ENCODE measurements at regions not wholly inside any gene's neighbourhood (a gene's known extent, or its start where the extent isn't known, plus 50 kb on each side); places are given as distances from the start of the nearest gene placed in this dataset.

DNA sequence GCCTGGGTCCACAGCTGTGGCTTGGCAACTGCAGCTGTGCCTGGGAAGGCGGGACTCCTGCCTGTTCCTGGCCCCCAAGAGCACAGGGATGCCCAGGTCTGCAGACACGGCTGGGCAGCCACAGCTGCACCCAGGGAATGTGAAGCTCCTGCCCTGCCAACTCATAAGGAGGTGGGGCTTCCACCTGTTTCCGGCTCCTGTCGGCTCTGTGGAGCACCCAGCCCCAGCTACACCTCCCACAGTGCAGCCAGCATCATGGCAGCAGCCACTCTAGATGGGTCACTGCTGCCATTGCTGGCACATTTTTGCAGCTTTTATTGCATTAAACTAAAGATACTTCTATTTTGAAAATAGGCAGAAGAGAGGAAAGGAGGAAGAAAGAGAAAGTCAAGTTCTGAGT is 207.9 kb downstream of the SAMD5 start:
- DNase-seq = no peak

DNA sequence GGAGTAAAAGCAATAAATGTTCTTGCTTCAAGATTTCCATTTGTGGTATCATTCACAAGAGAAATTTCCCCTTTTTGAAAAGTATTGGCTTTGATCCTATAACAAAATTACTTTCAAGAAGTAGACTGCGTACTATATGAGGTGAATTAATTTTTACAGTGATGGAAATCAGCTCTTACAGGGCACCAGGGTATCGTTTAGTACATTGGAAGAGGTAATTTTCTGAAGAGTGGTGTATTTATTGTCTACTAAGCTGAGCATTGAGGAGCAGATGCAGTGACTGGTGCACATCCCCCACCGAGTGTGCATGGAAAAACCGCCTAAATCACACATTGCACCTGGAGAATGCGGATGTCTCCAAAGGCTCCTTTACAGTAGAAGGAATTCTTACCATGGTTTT is 209.5 kb downstream of the SAMD5 start:
- DNase-seq = no peak

DNA sequence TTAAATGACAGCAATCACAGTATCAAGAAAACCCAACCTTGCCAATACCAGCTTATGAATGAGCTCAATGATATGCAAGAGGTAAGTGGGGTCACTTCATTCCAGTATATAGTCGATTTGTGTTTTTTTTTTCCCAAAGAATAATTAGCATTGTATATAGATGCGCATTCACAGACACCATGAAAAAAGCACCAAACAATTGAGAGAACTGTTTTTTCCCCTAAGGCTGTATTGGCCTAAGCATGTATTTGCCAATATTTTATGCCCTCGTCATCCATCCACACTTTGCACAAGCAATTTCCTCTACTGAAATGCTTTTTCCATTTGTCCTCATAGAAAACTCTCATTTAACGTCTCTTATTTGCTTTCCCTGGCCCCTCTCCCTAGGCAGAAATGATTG is 213.7 kb downstream of the SAMD5 start:
- no peak for DNase-seq

DNA sequence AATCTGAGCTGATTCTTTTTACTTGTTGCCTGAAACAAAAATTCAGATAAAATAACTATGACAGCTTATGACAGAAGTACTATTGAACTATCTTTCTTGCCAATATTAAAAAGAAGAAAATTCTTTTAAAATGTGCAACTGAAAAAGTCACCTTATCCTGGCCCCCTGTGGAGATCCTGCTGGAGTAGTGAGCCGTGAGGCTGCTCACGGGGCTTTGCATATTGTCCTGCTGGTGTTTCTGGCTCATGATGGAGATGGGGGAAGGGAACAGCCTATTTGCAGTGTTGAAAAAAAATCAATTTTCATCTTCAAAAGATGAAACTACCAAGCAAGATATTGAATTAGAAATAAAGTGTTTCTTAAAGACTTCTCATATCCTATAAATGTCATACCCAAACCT is 216.0 kb downstream of the SAMD5 start:
- no peak for DNase-seq

DNA sequence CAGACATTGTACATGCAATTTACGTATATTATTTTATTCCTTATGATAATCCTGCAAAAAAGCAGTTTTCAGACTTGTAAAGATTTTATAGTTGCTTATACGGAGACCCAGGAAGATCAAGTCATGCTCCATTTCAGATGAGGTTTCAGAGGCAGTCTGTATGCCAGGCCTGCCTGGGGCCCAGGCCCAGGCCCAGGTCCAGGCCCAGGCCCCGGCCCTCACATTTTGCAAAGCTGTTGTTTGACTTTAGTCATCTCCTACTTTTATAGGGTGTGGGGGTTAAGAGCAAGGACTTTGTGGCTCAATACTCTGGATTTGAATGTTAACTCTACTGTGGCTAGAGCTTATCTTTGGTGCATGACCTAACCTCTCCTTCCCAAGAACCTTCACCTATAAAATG is 217.9 kb downstream of the SAMD5 start:
- no peak for DNase-seq

DNA sequence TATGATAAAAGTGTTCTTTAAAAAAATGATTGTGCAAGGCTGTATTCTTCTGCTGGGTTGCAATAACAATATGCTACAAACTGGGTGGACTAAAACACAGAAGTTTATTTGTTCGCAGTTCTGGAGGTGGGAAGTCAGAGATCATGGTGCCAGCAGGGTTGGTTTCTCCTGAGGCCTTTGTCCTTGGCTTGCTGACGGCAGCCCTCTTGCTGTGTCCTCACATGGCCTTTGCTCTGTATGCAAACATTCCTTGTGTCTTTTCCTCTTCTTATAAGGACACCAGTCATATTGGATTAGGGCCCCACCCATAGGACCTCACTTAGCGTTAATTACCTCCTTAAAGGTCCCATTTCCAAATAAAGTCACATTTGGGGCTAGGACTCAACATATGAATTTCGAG is 220.4 kb downstream of the SAMD5 start:
- DNase-seq = no peak

DNA sequence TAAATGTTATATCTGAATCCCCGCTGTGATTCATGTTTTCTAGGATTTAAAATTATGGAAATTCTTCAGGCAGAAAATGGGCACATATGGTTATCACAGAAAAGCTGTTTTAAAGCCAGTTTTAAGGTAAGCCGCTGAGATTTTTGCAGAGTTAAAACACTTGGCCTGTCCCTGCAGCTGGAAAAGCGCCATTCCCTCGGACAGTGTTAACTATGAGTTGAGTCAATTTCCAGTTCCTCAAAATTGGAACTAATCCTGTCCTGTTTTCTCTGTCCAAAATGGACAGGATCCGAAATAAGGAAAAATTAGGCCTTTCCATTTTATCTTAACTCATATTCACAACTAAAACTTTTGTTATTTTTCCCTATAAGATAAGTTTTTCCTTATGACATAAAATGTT is 225.2 kb downstream of the SAMD5 start:
- DNase-seq = no peak

DNA sequence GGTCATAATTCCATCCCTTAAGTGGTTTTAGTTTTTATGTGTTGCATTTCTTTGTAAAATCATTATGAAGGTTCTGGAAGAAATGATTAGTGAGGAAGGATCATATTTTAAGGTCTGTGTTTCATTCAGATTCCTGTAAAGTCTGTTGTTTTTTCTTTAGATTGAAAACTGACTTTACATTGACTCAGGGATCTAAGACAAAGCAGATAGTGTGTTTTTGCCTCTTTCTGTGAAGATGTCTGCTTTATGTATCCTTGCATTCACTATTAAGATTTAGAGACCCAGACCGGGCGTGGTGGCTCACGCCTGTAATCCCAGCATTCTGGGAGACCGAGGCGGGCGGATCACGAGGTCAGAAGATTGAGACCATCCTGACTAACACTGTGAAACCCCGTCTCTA is 225.7 kb downstream of the SAMD5 start:
- no peak for DNase-seq

DNA sequence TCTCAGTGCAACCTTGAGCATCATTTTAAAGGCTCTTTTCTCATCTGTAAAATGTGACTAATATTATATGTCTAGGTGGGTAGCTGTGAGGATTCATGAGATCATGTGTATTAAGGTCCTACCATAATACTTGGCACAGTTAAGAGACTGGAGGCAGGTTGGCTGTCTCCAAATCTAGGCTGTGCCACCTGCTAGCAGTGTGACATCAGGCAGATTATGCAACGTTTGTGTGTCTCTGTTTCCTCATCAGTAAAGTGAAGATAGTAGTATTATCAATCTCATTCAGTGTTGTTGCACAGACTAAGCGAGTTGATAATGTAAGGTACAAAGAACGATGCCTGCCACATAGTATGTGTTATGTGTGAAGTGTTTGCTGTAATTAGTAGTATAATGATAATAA is 227.4 kb downstream of the SAMD5 start:
- DNase-seq = no peak

DNA sequence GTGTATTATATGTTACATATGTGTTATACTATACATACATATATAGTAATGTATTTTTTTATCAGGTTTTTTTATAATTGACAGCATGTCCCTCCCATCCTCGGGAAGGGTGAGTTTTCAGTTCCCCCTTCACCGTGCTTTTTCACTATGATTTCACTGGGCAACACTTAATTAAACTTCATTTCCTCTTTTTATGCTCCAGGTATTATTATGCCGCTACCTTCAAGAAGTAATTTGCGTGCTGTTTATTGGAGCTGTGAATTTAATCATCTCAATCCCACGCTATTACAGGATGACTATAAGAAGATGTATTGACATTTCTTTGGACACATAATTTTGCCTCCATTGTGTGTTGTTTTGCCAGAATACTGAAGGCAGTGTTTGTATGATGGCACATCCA is 228.6 kb downstream of the SAMD5 start:
- no peak for DNase-seq

DNA sequence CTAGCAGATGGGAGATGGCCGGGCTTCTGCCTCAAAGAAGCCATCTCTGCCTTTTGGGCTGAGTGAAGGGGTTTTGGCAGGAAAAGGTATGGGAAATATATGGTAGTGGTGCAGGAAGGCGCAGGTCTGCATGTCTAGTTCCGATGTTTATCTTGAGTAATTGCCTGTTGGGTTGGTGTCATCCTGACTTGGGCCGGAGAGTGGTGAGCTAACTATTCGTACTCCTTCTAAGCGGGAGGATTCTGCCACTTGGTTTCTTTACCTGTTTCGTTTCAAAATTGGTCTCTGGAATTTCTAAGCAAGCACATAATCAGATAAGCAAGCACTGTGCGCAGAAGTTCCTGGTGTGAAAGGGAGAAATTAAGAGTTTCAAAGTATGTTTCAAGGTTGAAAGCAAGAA is 229.6 kb downstream of the SAMD5 start:
- no peak for DNase-seq

DNA sequence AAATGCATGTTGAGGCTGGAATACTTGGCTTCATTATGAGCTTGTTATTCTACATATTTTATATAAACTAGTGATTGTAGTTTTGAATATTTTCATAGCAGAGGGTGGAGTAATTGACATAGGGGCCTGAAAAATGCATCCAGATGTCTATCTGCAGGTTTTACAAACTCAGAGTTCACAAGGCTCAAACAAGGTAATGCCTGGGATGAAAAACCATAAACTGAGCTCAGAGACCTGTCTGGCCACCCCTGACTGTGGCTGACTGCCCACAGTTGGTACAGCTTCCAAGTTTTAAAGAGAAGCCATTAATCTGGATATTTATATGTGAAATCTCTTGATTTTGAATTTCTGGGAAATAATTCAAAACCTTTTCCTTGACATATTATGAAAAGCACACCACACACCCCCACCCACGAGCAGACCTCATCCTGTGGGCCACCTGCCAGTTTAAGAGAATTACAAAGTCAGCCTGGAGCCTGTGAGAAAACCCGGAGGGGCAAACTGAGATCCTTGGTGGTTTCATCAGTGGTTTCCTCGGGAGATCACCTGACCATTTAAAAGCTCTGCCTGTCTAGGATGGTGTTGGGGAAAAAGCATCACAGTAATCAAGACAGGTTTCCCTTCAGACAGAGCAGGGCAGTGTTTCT is 230.1 kb downstream of the SAMD5 start:
- peak; percentile 26 for DNase-seq

DNA sequence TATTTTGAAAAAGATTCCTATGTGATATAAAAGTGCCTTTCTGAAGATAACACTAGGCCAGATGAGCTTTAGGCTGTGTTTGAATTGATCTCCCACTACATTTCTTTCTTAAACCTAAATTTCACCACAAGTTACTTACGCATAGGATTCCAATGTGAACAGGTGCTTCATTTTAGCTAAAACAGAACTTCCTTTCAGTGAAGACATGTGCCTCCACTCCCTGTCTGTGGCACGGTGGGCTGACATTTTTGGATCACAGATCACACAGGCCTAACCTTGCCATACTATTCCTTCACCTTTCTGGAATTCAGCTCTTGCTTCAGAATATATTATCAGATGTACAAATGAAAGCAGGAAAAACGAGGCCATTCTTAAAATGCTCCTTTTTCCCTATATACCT is 231.8 kb downstream of the SAMD5 start:
- no peak for DNase-seq

DNA sequence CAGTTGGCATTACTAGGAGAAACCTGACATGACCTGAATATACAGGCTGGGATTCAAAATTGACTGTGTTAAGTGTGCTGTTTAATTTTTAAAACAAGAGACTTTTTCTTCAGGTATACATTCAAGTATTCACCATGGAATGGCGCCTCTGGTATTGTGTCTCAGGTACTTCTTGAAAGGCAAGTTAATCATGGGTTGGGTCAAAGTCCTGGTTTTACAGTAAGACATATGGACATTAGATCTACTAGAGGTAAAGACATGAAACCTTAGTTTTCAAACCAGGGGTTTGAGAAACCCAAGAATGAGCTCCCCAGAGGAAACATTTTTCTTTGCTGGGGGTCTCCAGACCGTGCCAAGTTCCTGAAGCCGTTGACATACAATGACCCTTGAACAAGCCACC is 232.4 kb downstream of the SAMD5 start:
- DNase-seq = no peak

DNA sequence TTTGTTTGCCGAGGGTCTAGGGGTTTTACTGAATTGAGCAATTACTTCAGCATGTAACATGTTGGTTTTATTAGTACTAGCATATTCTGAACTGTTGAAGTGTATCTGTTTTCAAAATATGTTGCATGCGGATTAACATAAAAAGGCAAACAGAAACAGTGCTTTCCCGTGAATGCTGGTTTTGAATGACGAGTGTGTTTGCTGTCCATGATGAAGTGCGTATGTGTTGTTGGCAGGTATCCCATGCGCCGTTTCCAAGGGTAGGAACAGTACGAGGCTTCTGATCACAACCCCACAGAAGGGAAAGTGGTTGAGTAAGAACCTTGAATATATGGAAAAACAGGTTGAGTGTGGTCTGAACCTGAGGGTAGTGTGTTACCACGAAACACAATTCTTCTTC is 232.9 kb downstream of the SAMD5 start:
- DNase-seq = peak; percentile 40

DNA sequence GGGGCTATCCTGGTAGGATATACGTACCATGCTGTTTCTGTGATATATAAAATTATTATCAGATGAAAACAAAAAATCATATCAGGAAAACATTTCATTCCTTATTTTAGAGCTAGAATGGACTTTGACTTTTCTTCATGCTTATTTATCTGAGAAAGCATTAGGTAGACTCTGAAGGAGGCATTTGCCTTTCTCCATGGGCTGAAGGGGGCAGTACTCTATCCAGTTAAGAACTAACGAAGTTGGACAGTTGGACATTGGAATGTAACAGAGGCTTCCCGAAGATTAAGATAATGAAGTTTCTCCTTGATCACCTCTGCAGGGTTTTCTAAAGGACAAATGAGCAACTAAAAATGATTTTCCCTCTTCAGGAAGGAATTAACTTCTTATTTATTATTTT is 233.9 kb downstream of the SAMD5 start:
- no peak for DNase-seq

DNA sequence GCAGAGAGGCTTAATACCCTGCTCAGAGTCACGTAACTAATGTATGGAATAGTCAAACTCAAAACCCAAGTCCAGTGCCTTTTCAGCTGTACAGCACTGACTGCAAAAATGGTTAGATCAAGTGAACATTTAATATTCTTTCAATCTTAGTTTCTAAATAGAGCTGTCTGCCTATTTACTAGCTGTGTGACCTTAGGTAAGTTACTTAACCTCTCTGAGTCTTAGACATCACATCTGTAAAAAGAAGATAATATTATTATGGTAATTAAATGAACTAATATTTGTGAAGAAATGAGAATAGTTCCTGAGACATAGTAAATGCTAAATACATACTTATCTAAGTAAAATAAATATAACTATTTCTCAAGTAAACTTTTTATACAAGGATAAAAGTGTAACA is 235.5 kb downstream of the SAMD5 start:
- no peak for DNase-seq

DNA sequence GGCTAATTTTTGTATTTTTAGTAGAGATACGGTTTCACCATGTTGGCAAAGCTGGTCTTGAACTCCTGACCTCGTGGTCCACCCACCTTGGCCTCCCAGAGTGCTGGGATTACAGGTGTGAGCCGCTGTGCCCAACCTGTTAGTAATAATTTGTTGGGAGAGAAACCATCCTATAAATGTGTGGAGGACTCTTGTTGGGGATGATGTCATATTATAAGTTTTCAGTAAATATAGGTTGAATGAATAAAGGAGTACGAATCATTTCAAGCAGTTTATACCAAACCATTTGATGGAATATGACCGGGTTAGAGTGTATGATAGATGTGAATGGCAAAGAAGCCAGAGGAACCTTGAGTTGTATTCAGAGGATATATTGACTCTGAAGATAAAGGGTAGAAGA is 240.8 kb downstream of the SAMD5 start:
- no peak for DNase-seq

DNA sequence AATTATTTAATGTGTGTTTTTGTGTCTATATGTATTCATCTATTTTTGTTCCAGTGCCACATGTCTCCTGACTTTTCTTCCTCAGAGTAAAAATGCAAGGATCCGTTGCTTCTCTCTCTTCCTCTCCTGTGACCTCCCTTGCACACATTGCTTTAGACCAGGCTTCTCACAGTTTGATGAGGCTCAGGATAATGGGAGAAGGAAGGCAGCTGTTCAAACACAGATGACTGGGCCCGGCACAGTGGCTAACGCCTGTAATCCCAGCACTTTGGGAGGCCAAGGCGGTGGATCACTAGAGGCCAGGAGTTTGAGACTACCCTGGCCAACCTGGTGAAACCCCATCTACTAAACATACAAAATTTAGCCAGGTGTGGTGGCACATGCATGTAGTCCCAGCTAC is 241.9 kb downstream of the SAMD5 start:
- no peak for DNase-seq

DNA sequence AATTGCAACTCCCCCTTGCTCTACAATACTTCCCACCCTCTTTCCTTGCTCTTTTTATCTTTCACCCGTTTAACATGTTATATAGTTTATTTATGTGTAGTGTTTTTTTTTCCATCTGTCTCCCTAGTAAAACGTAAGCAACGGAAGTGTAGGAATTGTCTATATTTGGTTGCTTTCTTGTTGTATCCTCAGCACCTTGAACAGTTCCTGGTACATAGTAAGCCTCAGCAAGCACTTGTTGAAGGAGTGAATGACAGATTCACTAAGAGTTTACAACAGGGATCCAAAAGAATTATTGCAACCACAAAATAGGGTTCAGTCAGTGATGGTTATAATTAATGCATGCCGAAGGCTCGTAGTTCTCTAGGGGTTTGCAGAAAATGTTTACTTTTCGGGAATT is 242.7 kb downstream of the SAMD5 start:
- DNase-seq = no peak

DNA sequence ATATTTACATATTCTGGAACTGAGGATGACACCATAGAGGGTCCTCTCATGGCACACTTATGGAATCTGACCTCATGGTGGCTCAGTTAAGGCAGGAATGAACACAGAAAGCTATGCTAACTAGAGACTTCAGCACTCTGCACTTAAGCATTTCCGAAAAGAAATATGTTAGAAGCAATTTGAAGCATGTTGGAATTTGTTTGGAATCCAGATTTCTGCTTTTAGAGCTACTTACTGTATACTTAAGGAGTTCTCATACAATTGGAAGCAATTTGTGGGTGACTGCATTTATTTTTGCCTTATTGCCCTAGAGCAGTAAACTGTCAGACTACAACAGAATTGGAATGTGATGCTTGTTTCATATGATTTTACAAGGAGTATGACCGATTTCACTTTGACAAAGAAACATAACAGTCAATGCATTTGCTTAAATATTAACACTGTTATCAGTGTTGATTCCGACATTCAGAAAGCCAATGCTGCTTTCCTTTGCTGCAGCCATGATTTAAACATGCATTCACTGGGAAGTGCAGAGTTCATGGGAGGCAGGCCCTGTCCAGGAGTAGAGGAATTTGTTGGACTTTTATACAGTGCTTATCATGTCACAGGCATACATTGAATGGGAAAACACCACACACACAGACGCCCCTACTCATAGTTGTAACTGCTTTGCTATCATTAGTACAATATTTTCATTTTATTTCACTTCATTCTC is 244.4 kb downstream of the SAMD5 start:
- DNase-seq = peak; percentile 34

DNA sequence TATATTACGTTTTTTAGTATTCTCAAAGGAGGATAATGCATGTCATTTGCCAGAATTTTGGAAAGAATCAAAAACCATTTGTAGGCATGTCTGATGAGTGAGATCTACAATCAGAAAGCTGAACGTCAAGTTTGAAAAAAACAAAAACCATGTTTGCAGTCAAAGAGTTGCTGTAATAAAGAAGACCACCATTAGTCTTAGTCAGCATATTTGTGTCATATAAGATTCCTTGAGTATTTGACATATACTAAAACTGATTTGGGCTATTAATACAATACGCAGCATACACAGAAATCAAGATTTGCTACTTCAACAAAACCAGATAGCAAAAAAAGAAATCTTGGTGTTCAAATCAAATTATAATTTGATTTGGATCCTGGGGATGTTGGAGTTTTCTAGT is 247.5 kb downstream of the SAMD5 start:
- no peak for DNase-seq

DNA sequence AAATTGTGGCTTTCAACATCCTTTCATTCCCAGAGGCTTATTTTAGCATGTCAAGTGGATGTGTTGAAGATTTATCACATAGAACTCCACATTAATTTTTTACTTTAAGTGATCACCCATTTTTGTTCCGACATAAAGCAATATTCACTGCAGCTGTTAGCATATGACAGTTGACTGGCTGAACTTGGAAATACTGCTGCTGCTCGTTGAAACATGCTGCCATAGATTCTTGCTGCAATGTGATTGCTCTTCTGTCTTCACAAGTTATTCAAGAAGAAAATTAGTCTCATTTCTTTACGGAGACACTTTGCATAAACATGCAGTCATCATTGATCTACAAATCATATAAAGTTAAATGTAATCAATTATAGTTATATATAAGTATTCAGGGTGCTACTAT is 248.4 kb downstream of the SAMD5 start:
- no peak for DNase-seq

DNA sequence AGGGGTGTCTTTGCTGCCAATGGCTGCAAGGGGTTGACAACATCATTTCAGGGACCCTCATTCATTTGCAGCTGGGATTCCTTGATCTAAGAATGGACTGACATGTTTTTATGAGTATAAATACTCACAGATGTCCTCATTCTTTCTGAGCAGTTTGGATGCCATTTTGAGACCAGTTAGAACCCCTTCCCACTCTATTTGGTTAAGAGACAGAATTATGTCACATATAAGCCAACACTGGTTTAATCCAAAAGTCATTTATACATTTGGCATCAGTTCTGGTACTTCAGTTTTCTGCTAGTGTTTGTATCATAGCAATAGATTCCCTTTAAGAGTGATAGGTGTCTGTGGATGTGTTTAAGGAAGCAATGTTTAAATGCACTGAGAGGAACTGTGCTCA is 248.8 kb downstream of the SAMD5 start:
- no peak for DNase-seq

DNA sequence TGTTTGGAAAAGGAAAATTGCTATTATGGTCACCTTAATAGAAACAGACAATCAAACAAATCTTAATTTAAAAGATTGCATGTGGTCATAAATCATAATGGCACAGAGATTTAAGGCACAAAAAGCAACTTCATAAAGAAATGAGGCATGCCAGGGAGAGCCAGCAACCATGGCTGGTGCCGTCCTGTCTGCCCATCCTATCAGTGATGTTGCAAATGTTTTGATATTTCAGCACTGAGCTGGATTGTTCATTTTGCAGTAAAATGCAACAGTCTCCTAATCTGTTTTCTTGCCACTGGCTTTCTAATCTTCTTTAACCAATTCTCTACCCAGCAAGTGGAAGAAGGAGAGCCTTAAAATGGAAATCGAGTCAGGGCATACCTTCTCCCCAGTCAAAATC is 249.8 kb downstream of the SAMD5 start:
- DNase-seq = peak; percentile 4

Data from fibroblast of skin of right quadriceps (primary cell).